Mammary epithelial cell (primary cell): ENCODE measurements at regions not wholly inside any gene's neighbourhood (a gene's known extent, or its start where the extent isn't known, plus 50 kb on each side); places are given as distances from the start of the nearest gene placed in this dataset.

Source experiments
- CTCF ChIP-seq, 2 donors: IDR thresholded peaks in 1 of 2; conservative IDR thresholded peaks in 1 of 2; 2 replicates each; pipeline ENCODE4 v1.5.1; 2011 to 2012; ENCODE audit warnings: inconsistent platforms in 2 of 2, low read length in 2 of 2, mild to moderate bottlenecking in 2 of 2, control low read depth in 1 of 2, low read depth in 1 of 2; ENCODE audit not compliant: insufficient read depth in 1 of 2; ENCODE audit errors: extremely low read depth in 1 of 2
- EZH2 ChIP-seq: IDR thresholded peaks from 2 replicates; pipeline ENCODE4 v1.6.1; 2012; ENCODE audit warnings: low read length, inconsistent platforms, borderline replicate concordance

- TF ChIP-seq CTCF (conservative IDR thresholded peaks at IDR 0.05 in 1 of 2, IDR thresholded peaks at IDR 0.05 in 1 of 2; ENCODE audit: extremely low read depth in 1 of 2, insufficient read depth in 1 of 2, low read depth in 1 of 2, low read length in 2 of 2) = no peak
- TF ChIP-seq EZH2 = no peak
Observed at GRCh38 chr3:30495172-30496065, 111.0 kb upstream of the TGFBR2 start.
